ENCODE measurements at regions not wholly inside any gene's neighbourhood (a gene's known extent, or its start where the extent isn't known, plus 50 kb on each side); places are given as distances from the start of the nearest gene placed in this dataset.

- TF ChIP-seq CTCF (IDR thresholded peaks at IDR 0.05) (no peak), POLR2A (IDR thresholded peaks at IDR 0.05) (no peak)
Measured at GRCh38 chr4:112830753-112831386, 193.9 kb downstream of the LARP7 start.

All from transverse colon (tissue), 3 donors.